DMS 273 (cell line): ENCODE measurements at regions not wholly inside any gene's neighbourhood (a gene's known extent, or its start where the extent isn't known, plus 50 kb on each side); places are given as distances from the start of the nearest gene placed in this dataset.

Source experiments
- DNase-seq: peaks from one replicate; lab custom pipeline; 2025; ENCODE audit not compliant: unreplicated experiment; lab: John Stamatoyannopoulos, UW

- no peak for DNase-seq
Observed at GRCh38 chr9:86765746-86766430, 181.4 kb downstream of the GAS1 start.

GRCh38 chr9:86764671-86765343 lies 182.5 kb downstream of the GAS1 start:
- DNase-seq = no peak

- DNase-seq = no peak
Observed at GRCh38 chr9:86764221-86764624, 183.1 kb downstream of the GAS1 start.

GRCh38 chr9:86763791-86764190 lies 183.5 kb downstream of the GAS1 start:
- DNase-seq = no peak

GRCh38 chr9:86757382-86757720 lies 190.0 kb downstream of the GAS1 start:
- no peak for DNase-seq

- DNase-seq = no peak
Observed at GRCh38 chr9:86756576-86757381, 190.5 kb downstream of the GAS1 start.

GRCh38 chr9:86755561-86755941 lies 191.8 kb downstream of the GAS1 start:
- DNase-seq = no peak

GRCh38 chr9:86754581-86755560 lies 192.4 kb downstream of the GAS1 start:
- DNase-seq = no peak

GRCh38 chr9:86753836-86754235 lies 193.5 kb downstream of the GAS1 start:
- no peak for DNase-seq

- DNase-seq = no peak
Observed at GRCh38 chr9:86752733-86753132, 194.6 kb downstream of the GAS1 start.

GRCh38 chr9:86751956-86752355 lies 195.3 kb downstream of the GAS1 start:
- no peak for DNase-seq

- no peak for DNase-seq
Observed at GRCh38 chr9:86751207-86751606, 196.1 kb downstream of the GAS1 start.

- DNase-seq = peak; percentile 3
Observed at GRCh38 chr9:86749894-86750255, 197.4 kb downstream of the GAS1 start.

- DNase-seq = no peak
Observed at GRCh38 chr9:86749161-86749893, 198.0 kb downstream of the GAS1 start.

GRCh38 chr9:86747711-86748110 lies 199.6 kb downstream of the GAS1 start:
- no peak for DNase-seq

GRCh38 chr9:86741311-86742208 lies 205.7 kb downstream of the GAS1 start:
- peak; percentile 39 for DNase-seq

GRCh38 chr9:86735772-86736458 lies 211.4 kb downstream of the GAS1 start:
- no peak for DNase-seq

GRCh38 chr9:86734771-86735170 lies 212.5 kb downstream of the GAS1 start:
- no peak for DNase-seq

GRCh38 chr9:86733929-86734328 lies 213.4 kb downstream of the GAS1 start:
- no peak for DNase-seq
